HG03095 (cell line): ENCODE measurements at regions not wholly inside any gene's neighbourhood (a gene's known extent, or its start where the extent isn't known, plus 50 kb on each side); places are given as distances from the start of the nearest gene placed in this dataset.

Experiments
- ATAC-seq: cut with Tn5 transposase; IDR thresholded peaks from one replicate; pipeline ENCODE4 v1.9.1; 2021; ENCODE audit warnings: moderate library complexity; ENCODE audit not compliant: unreplicated experiment

GRCh38 chr20:41889126-41889843 lies 271.1 kb upstream of the CHD6 start:
- ATAC-seq = no peak

GRCh38 chr20:41888434-41888833 lies 270.3 kb upstream of the CHD6 start:
- no peak for ATAC-seq

GRCh38 chr20:41887500-41887899 lies 269.3 kb upstream of the CHD6 start:
- no peak for ATAC-seq

GRCh38 chr20:41881466-41882046 lies 263.4 kb upstream of the CHD6 start:
- no peak for ATAC-seq

- no peak for ATAC-seq
Observed at GRCh38 chr20:41879123-41879522, 260.9 kb upstream of the CHD6 start.

- ATAC-seq = no peak
Observed at GRCh38 chr20:41877911-41878310, 259.7 kb upstream of the CHD6 start.

GRCh38 chr20:41874658-41875057 lies 256.5 kb upstream of the CHD6 start:
- ATAC-seq = no peak

GRCh38 chr20:41872930-41873329 lies 254.8 kb upstream of the CHD6 start:
- ATAC-seq = no peak

GRCh38 chr20:41870869-41871462 lies 252.8 kb upstream of the CHD6 start:
- ATAC-seq = no peak

- ATAC-seq = no peak
Observed at GRCh38 chr20:41869261-41869660, 251.1 kb upstream of the CHD6 start.

GRCh38 chr20:41865938-41866337 lies 247.8 kb upstream of the CHD6 start:
- ATAC-seq = no peak

- no peak for ATAC-seq
Observed at GRCh38 chr20:41862476-41862875, 244.3 kb upstream of the CHD6 start.

GRCh38 chr20:41861772-41862422 lies 243.7 kb upstream of the CHD6 start:
- no peak for ATAC-seq

GRCh38 chr20:41854765-41855164 lies 236.6 kb upstream of the CHD6 start:
- ATAC-seq = no peak

- ATAC-seq = no peak
Observed at GRCh38 chr20:41853806-41854205, 235.6 kb upstream of the CHD6 start.

- ATAC-seq = no peak
Observed at GRCh38 chr20:41848180-41848579, 230.0 kb upstream of the CHD6 start.

GRCh38 chr20:41837669-41838224 lies 219.6 kb upstream of the CHD6 start:
- no peak for ATAC-seq

GRCh38 chr20:41833739-41834138 lies 215.6 kb upstream of the CHD6 start:
- ATAC-seq = no peak

GRCh38 chr20:41830702-41831101 lies 212.5 kb upstream of the CHD6 start:
- ATAC-seq = no peak

GRCh38 chr20:41819436-41819835 lies 201.3 kb upstream of the CHD6 start:
- ATAC-seq = no peak

- ATAC-seq = no peak
Observed at GRCh38 chr20:41818991-41819390, 200.8 kb upstream of the CHD6 start.

- ATAC-seq = no peak
Observed at GRCh38 chr20:41818369-41818768, 200.2 kb upstream of the CHD6 start.
